ENCODE measurements at regions not wholly inside any gene's neighbourhood (a gene's known extent, or its start where the extent isn't known, plus 50 kb on each side); places are given as distances from the start of the nearest gene placed in this dataset.

GRCh38 chr4:35491093-35491492, 753.2 kb downstream of the ARAP2 start:
- TF ChIP-seq EP300 (IDR thresholded peaks at IDR 0.05) (no peak), CTCF (IDR thresholded peaks at IDR 0.05) (no peak), POLR2A (IDR thresholded peaks at IDR 0.05; ENCODE audit: low read depth) (no peak)
